Cardiac septum (tissue), 1 donor: ENCODE measurements at regions not wholly inside any gene's neighbourhood (a gene's known extent, or its start where the extent isn't known, plus 50 kb on each side); places are given as distances from the start of the nearest gene placed in this dataset.
"Not testable (repeated sequence)": the region's sequence is repeated elsewhere in the genome, so short reads cannot be mapped to it uniquely, and the experiment has no call there.

Source experiments
- DNase-seq: peaks from one replicate; pipeline ENCODE4 v3.0.0-alpha.2; 2020; ENCODE audit warnings: low spot score
- intact Hi-C: fragments of 100-400 bp; cut with DNase I; formaldehyde crosslinking; loops from one replicate; pipeline ENCODE4 v1.14.0; 2022
- donor health status: DM: no; HTN: no; CAD: no.

DNA sequence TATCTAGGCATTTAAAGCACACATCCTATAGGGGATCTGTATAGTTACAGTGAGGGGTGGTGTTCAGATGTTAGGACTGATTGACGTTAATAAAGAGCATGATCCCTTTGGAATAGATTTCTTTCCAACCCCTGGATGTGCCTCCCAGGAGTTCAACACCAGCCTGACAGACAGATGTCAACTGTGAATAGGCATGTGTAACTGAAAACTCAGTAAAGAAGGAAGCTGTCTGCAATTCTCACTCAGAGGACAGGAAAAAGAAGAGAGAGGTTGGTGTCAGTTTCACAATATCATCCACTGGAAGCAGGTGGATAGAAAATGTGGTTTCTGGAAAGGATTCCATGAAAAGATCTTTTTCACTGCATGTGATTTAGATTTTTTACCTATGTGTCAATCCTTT lies 396.3 kb downstream of the NSUN3 start:
- intact Hi-C loops, result no loop called here
- no peak for DNase-seq

DNA sequence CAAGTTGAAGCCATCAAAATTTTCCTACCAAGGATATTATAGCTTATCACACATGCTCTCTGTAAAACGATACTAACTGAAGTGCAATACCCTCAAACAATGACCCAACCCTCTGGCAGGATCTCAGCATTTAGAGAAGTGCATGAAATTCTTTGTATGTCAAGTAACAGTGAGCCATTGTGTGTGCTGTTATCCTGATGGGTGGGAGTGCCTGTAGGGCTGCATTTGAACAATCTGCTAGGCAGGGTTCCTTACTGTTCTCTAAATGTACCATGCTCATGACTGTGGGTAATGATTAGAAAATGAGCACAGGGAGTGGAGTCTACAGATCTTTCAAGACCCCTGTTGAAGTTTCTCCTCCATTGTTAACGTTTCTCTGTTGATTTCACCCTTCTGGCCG lies 398.1 kb downstream of the NSUN3 start:
- DNase-seq, result no peak
- intact Hi-C loops, result no loop called here

DNA sequence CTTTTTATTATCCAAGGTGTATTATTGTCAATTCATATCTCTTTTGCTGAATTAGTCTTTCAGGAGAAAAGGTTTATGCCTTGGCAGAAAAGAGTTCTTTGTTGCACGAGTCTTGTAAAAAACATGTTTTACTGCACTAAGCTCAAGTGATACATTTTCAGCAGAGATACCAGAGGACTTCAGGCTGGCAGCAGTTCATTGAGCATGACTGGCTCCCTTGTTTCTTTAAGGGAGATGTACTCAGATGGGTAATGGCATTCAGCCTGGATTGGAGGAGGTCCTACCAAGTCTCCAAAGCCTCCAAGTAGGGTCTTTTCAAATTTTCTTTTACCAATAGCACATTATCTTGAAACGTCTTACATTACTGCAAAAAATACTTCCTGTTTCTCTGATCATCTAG lies 400.1 kb downstream of the NSUN3 start:
- intact Hi-C loops, result no loop called here
- DNase-seq, result no peak

DNA sequence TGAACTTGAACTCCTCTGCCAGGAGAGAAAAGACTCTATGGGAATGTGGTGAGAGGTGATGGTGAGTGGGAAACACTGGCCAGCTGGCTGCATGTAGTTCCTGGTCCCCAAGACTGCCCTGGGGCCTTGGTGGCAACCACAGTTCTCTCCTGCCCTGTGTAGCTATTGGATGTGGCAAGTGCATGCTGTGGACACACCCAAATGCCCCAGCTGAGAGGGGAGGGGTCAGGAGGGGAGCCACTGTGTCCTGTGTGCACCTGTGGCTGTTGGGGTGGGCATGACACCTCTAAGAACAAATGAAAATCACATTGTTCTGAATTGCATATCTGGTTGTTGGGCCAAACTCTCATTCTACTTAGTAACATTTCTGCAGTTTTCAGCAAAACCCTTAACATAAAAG lies 409.6 kb downstream of the NSUN3 start:
- no peak for DNase-seq
- intact Hi-C loops, result no loop called here

DNA sequence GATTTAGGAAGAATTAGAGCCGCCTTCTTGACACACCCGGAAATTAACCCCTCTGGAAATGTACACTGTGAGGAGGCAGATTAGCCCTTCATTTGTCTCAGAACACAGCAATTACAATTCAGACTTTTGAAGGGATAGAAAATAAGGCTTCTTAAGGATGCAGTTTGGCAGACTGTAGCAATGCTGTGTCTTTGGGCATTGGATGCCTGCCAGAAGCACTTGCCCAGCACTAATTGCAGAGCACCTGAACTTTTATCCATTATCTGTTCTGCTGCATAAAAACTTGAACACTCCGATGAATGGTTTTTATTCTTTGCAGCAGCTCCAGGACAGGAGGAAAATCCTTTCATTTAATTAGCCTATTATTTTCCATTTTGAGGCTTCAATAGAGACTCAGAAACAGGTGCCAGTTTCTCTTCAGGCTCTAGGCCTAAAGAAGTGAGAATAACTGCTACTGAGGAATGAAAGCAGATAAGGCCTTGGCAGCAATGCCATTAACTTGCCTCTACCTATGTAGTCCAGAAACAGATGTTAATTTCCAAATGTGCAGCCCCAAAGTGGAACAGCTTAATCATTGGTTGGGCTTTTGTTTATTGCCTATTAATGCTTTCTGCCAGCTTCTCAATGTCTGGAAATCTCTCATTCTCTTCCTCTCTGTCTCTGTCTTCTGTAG lies 418.5 kb downstream of the NSUN3 start:
- intact Hi-C loops, result no loop called here
- no peak for DNase-seq

DNA sequence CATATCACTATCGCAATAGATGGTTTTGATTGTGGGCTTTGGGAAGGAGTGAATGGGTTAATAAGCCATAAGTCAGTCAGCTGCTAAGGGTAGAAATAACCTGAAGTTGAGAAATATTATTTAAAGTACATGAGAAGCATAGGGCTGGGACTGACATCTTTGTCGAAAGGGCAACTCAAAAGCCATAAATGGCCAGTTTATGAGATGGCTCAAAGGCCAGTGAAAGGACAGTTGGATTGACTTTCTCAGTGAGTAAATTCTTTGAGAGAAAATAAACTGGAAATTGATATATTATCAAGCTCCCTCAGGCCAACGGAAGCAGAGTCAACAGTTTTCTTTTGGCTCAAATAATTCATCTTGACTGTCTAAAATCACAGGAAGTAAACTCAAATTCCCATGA lies 419.8 kb downstream of the NSUN3 start:
- no peak for DNase-seq
- intact Hi-C loops, result no loop called here

DNA sequence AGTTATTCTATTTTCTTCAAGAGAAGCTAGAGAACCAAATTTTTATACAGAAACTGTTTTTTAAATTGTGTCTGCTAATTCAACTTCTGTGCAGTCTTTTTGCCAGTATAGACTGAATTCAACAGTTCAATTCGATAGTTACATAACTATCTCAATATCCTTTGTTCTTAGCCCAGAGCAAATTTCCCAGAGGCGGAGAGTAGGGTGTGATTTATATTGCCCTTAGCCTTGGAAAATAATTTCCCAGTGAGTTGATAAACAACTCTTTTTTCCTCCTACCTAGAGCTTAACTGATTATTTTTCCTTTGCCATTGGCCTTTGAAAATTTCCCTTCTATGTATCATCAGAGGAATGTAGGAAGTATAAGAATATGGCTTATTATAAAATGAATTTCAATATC lies 420.5 kb downstream of the NSUN3 start:
- DNase-seq, result no peak
- intact Hi-C loops, result no loop called here

DNA sequence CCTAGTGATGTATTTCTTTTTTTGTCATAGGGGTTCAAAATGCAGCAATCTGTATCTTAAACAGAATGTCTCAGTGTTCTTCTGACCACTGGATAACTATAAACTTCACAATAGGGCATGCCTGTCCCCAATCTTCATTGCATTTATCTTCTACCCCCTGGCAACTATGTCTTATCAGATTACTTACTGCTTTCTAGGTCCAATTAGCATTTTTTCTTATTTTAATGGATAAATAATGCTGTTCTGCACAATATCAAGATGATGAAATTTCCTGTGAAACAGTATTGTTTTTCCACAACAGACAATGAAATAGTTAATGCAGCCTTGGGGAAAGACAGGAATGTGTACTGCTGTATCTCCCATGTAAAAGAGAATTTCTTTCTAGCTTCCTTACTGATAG lies 432.1 kb downstream of the NSUN3 start:
- DNase-seq, result no peak
- intact Hi-C loops, result no loop called here

DNA sequence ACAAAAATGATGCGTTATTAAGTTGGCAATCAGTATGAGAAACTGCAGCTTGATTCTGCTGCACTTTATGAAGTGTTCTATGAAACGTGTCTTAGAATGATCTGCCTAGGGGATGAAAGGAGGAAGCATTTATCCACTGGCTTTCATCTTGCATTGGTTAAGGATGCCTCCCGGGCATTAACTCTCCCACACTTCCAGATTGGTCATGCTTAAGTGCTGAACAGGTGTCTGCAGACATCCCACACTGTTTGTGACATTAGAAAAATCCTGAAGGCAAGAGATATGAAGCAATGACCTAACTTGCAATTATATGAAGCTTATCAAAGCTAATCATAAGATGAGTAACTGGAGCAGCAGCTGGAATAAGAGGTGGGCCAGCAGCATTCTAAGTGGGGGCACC lies 437.3 kb downstream of the NSUN3 start:
- intact Hi-C loops, result no loop called here
- DNase-seq, result no peak

DNA sequence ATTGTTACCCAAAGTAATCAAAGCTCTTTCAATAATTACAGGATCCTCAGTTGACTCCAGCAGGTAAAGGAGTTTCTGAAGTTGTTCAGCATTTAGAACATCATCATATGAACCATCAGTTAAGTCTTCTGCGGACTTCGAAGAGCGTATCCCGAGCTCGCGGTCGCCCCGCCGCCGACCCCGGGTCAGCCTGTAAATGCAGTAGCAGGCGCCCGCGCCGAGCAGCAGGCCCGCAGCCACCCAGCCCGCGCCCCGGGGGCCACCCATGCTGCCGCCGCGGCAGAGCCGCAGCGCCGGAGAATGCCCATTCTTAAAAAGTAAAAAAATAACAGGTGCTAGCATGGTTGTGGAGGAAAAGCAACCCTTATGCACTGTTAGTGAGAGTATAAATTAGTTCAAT lies 444.5 kb downstream of the NSUN3 start:
- intact Hi-C loops, DNase-seq: not testable (repeated sequence)

DNA sequence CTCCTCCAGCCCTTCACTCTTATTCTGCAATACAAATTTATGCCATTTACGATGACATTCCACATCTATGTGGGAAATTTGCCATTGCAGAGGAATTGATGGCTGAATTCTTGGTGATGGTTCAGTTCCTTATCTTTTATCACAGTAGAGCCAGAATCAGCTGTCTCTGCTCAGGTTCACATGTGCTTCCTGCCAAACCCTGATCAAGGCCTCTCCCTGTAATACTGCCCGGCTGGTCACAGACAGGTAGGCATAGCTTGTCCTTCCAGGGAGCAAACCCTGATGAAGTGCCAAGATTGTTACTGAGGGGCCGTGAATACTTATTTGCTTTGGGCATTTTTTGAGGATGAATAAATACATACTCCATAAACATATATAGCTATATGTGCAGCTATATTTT lies 450.0 kb downstream of the NSUN3 start:
- DNase-seq, result no peak
- intact Hi-C loops, result no loop called here

DNA sequence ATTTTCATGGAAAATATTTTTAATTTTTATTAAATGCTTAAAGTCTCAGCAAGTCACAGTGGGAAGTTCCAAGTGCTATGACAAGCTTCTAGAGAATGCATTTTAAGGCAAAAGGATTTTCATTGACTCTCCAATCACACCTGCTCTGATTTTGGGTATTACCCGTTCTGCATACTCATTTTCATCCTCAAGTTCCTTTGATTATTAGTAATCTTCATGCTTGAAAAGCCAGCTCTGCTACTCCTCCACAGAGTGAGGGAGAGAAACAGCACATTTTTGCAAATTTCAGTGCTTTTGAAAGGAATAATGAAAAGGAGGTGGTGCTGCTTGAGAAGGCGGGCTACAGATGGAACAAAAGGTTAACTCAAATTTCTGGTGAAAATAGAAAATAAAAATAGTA lies 450.7 kb downstream of the NSUN3 start:
- intact Hi-C loops, result no loop called here
- DNase-seq, result no peak

DNA sequence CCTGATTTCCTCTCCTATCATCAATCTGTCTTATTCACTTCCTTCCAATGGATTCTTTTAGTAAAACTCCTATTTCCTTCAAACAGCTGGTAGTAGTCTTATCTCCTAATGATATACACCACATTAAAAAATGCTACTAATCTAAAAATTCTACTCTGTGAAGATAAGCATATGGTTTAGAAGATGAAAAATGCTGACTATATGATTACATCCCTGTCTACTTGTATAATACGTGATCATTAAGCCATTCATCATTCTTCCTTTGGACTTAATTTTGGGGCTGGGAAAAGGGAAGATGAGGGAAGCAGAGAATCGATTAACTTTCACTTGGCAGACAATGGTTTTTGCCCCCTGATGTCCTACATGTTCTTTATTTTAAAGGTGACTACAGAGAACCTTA lies 453.1 kb downstream of the NSUN3 start:
- DNase-seq, result no peak
- intact Hi-C loops, result no loop called here

DNA sequence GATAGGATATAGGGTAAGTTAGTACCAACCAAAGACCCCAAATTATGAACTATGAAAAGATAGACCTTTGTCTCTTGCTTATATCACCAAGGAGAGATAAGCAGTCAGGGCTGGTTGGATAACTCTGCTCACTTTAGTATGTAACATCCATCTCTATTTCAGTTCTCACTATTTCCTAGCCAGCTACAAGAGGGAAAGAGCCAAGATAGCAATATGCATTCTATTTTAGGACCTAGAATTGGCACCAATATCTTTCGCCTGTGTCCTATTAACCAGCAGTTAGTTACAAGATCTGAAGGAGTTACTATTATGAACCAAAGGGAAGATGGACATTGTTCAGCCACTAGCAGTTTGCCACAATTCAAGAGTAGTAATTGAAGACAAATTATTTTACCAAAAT lies 457.5 kb downstream of the NSUN3 start:
- intact Hi-C loops, result no loop called here

DNA sequence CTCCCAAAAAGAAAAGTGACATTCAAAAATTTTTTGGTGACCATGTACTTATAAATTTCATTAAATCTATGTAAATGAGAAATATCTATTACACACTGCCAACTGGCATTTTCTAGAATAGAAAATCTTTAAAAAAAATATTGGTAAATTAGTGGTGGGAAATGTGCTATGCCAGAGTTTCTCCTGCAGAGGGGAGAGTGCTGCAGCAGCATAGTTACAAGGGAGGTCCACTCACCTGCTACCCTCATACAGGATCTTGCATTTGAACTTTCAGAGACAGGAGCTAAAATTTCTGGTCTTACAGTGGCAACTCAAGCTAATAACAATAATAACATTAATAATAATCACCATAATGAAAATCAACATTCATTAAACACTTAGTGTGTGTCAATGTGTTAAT lies 459.6 kb downstream of the NSUN3 start:
- DNase-seq, result no peak
- intact Hi-C loops, result no loop called here

More for the DNA sequence above, 457.5 kb downstream of the NSUN3 start:
- DNase-seq, result no peak

DNA sequence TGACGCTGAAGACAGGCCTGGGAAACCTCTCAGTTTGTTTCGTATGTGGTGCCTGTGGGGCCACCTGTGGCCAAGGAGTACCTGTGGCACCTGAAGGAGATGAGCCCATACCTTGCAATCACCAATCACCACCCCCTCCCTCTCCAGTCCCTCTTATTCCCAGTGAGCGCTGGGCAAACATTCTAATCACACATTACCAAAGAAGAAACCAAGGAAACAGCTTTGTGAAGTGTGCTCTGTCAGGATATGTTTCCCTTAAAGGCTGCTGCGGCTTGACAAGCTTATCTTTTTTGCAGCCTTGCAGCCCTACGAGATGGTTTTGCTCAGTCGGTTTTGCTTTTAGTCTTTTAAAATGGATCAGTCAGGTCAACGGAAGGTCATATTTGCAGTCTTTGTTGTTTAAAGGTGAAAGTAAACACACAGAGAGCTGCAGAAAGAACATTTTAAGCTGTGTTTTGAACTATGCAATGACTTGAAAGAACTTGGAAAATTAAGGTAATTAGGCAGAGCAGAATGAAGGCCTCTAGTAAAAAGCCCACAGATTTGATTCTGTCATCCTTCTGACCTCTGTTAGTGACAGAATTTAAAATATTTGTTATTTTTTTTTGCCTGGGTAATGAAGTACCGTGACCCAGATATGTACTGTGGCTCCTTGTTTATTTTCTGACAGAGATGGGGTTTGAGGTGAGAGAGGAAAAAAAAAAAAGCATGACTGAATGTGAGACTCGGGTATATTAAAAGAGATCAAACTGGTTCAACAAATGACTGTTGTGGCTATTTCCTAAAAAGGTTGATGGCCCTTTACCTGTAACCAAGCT lies 461.4 kb downstream of the NSUN3 start:
- DNase-seq, result no peak

DNA sequence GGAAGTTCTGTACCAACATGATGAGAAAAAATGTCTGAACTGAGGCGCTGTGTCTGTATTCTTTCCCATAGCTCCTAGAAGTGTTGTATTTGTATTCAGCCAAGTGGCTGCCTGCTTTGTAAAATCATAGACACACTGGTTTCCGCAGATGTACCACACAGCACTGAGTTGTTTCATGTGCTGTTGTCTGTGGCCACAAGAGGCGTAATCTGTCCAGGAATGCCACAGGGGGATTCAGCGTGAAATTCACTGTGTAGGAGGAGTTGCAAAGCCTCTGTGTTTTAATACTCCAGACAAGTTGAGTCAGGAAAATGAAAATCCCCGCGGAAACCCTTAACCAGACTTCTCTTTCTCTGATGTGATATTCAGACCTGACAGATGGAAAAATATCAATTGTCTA lies 462.2 kb downstream of the NSUN3 start:
- intact Hi-C loops, result no loop called here
- no peak for DNase-seq

More for the DNA sequence above, 461.4 kb downstream of the NSUN3 start:
- intact Hi-C loops, result no loop called here

DNA sequence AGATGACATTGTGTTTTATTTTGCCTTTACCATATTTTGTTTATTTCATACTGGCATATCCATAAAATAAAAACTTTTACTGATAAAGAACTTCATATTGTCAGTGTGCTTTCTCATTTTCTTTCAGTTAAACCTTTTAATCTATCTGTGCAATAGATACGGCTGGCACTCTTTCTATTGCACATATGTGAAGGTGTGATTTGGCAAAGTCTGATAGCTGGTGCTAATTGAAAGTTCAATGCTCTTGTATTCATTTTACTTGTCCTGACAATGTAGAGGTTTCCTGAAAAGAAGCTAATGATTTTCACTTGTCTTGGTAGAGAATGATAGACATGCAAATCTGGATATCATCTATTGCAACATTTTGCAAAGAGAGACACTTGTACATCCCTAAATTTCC lies 467.0 kb downstream of the NSUN3 start:
- intact Hi-C loops, result no loop called here
- DNase-seq, result no peak

DNA sequence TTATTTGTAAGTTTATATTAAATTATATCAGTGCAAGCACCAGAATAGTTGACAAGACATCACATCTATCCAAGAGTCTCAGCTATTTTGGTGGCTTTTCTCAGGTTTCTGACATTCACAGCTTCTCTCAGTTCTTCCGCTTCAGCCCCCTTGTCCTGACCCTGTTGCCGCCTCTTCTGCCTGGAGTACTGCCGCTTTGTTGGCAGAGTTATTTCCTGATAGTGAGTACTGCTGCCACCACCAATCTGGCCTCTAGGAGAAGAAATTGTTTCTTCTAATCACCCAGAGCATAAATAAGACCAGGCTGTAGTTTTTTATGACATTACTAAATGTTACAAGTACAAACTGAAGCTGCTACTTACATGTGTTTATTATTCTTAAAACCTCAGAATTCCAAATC lies 470.1 kb downstream of the NSUN3 start:
- intact Hi-C loops, result no loop called here
- DNase-seq, result no peak

DNA sequence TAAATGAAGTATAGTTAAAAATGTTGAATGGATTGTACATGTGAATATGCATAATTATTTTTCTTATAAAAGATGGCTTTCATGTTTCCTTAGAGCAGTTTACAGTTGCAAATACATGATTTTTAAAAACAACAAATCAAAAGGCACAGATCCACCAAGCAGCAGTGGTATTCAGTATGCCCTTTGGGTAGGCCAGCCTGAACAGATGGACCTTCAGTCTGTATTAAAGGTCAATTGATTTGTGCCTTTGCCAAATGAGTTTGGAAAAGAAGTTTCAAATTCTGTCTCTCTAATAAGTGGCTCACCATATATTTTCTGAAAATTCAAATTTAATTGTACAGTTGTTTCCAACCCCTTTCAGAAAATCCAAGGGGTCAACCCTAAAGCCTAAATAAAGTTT lies 477.1 kb downstream of the NSUN3 start:
- intact Hi-C loops, result no loop called here
- no peak for DNase-seq

DNA sequence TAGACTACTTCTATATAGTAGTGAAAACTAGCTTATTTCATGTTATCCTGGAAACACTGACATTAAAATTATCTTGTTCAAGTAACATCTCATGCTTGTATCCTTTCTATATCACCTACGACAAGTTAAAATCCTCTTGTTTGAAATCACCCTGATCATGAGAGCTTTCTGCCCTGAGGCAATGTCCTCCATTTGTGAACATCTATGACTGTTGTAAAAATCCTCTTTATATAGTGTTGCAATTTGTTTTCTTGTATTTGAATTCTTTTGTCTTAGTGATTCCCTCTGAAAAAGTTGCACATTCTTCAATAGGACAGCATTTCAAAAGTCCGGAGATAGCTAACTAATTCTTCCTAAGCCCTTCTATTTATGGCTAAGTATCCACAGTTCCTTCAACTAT lies 480.3 kb downstream of the NSUN3 start:
- intact Hi-C loops, result no loop called here
- no peak for DNase-seq
